ENCODE measurements at regions not wholly inside any gene's neighbourhood (a gene's known extent, or its start where the extent isn't known, plus 50 kb on each side); places are given as distances from the start of the nearest gene placed in this dataset.

GRCh38 chr6:121897337-121897760 is 461.9 kb downstream of the GJA1 start:
- TF ChIP-seq CTCF (IDR thresholded peaks at IDR 0.05; ENCODE audit: insufficient read depth, low read length) (no peak), REST (IDR thresholded peaks at IDR 0.05; ENCODE audit: insufficient replicate concordance, low read depth) (no peak)
